H1 (cell line): ENCODE measurements at regions not wholly inside any gene's neighbourhood (a gene's known extent, or its start where the extent isn't known, plus 50 kb on each side); places are given as distances from the start of the nearest gene placed in this dataset.
A peak's percentile ranks its signal among the peaks of the same experiment; 100 is the strongest.

ENCODE experiments used
- CHD1 ChIP-seq: IDR thresholded peaks from 2 replicates; pipeline ENCODE4 v1.6.1; 2012; ENCODE audit warnings: low read depth, low read length, improper control_type of control experiment
- EP300 ChIP-seq, 2 experiments: IDR thresholded peaks; 1 replicate in 1 of 2; 2 replicates in 1 of 2; pipeline ENCODE4 v1.6.1; 2011 to 2012; ENCODE audit warnings: low read depth in 2 of 2, low read length in 2 of 2, mild to moderate bottlenecking in 2 of 2, borderline replicate concordance in 1 of 2, inconsistent platforms in 1 of 2, moderate library complexity in 1 of 2
- EZH2 ChIP-seq: fragments of 200-600 bp; sonication (generic); IDR thresholded peaks from 2 replicates; pipeline ENCODE4 v1.7.1; 2012; ENCODE audit warnings: low read depth, mild to moderate bottlenecking, moderate library complexity, low read length, inconsistent platforms; ENCODE audit not compliant: severe bottlenecking
- GTF2F1 ChIP-seq: IDR thresholded peaks from 2 replicates; pipeline ENCODE4 v1.6.1; 2012; ENCODE audit warnings: low read depth, low read length, improper control_type of control experiment, borderline replicate concordance
- HDAC6 ChIP-seq: IDR thresholded peaks from one replicate; pipeline ENCODE4 v1.7.1; 2012; ENCODE audit warnings: low read depth, mild to moderate bottlenecking, inconsistent platforms, low read length, moderate library complexity
- NRF1 ChIP-seq: IDR thresholded peaks from 2 replicates; pipeline ENCODE4 v1.6.1; 2011; ENCODE audit warnings: mild to moderate bottlenecking, low read depth, low read length, improper control_type of control experiment
- PHF8 ChIP-seq: fragments of 200-600 bp; sonication (generic); conservative IDR thresholded peaks from 2 replicates; pipeline ENCODE4 v1.7.1; 2012; ENCODE audit warnings: low read depth, mild to moderate bottlenecking, inconsistent platforms, low read length, moderate library complexity
- POLR2A ChIP-seq, 2 experiments: IDR thresholded peaks; 1 replicate in 1 of 2; 2 replicates in 1 of 2; pipeline ENCODE4 v1.6.1; 2011; ENCODE audit warnings: low read depth in 2 of 2, low read length in 2 of 2, mild to moderate bottlenecking in 2 of 2; ENCODE audit errors: control extremely low read depth in 1 of 2
- TCF12 ChIP-seq: IDR thresholded peaks from 2 replicates; pipeline ENCODE4 v1.6.1; 2011; ENCODE audit warnings: low read depth, mild to moderate bottlenecking, low read length
- YY1 ChIP-seq: IDR thresholded peaks from 2 replicates; pipeline ENCODE4 v1.6.1; 2011; ENCODE audit warnings: low read depth, mild to moderate bottlenecking, low read length
- TF ChIP-seq, protein P1 (sequence below), 3 experiments: IDR thresholded peaks; 1 replicate in 2 of 3; 2 replicates in 1 of 3; pipeline versions ENCODE4 v1.5.1 to v1.6.1; 2011; ENCODE audit warnings: low read length in 3 of 3, mild to moderate bottlenecking in 3 of 3, inconsistent platforms in 2 of 3, low read depth in 1 of 3, moderate library complexity in 1 of 3; ENCODE audit not compliant: insufficient read depth in 1 of 3; ENCODE audit errors: control extremely low read depth in 1 of 3

DNA sequence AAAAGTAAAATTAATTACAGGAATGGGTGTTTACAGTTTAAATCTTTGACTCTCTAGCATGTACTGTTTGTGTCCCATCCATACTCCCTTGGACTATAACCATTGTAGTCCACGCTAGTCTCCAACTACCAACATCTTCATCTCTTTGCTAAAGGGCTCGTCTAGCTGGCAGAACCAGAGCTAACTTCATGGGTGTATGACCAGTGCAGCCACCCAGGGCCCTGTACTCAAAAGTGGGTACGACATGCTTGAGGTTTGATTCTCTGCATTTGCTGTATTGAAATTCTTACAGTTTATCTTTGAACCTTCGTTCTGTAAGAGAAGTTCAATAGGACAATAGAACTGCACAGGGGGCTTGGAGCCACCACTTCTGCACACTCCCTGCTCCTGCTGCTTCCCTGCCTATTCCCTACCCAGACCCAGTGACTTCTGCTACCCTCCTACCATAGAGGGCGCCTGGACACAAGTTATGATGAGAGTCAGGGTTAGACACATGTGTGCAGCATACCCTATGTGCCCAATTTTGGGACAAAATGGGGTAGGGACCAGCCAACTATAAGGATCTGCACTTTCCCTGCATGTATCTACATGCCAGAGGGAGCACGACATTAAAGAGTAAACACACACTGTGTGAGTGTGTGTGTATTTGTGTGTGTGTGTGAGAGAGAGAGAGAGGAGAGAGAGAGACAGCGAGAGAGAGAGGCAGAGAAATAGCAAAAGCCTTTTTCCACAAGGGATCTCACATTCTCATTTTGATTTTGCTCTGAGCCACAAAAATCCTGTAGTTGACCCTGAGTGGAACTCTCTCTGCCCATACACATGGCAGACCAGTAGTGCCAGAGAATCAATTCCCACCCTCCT is 59.0 kb upstream of the NECTIN3 start:
- no peak for TF ChIP-seq HDAC6
- no peak for TF ChIP-seq EZH2
- TF ChIP-seq, protein P1, sequence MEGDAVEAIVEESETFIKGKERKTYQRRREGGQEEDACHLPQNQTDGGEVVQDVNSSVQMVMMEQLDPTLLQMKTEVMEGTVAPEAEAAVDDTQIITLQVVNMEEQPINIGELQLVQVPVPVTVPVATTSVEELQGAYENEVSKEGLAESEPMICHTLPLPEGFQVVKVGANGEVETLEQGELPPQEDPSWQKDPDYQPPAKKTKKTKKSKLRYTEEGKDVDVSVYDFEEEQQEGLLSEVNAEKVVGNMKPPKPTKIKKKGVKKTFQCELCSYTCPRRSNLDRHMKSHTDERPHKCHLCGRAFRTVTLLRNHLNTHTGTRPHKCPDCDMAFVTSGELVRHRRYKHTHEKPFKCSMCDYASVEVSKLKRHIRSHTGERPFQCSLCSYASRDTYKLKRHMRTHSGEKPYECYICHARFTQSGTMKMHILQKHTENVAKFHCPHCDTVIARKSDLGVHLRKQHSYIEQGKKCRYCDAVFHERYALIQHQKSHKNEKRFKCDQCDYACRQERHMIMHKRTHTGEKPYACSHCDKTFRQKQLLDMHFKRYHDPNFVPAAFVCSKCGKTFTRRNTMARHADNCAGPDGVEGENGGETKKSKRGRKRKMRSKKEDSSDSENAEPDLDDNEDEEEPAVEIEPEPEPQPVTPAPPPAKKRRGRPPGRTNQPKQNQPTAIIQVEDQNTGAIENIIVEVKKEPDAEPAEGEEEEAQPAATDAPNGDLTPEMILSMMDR (IDR thresholded peaks at IDR 0.05; ENCODE audit: control extremely low read depth in 1 of 3, insufficient read depth in 1 of 3, low read depth in 1 of 3, low read length in 3 of 3), result peak; percentile 57 to 67 (median 63)
- TF ChIP-seq CHD1, result no peak
- TF ChIP-seq GTF2F1, result no peak
- TF ChIP-seq PHF8, result no peak
- TF ChIP-seq POLR2A (IDR thresholded peaks at IDR 0.05; ENCODE audit: control extremely low read depth in 1 of 2, low read depth in 2 of 2, low read length in 2 of 2), result no peak
- no peak for TF ChIP-seq YY1
- no peak for TF ChIP-seq TCF12
- no peak for TF ChIP-seq EP300 (IDR thresholded peaks at IDR 0.05; ENCODE audit: borderline replicate concordance in 1 of 2, low read depth in 2 of 2, low read length in 2 of 2)
- no peak for TF ChIP-seq NRF1
